H9 (cell line): ENCODE measurements at regions not wholly inside any gene's neighbourhood (a gene's known extent, or its start where the extent isn't known, plus 50 kb on each side); places are given as distances from the start of the nearest gene placed in this dataset.

Source experiments
- DNase-seq: peaks from one replicate; pipeline ENCODE4 v3.0.0-alpha.2; 2017
- H2AFZ ChIP-seq: one replicate; pipeline ENCODE4 v1.6.1; 2013; ENCODE audit warnings: mild to moderate bottlenecking, low read length, control low read depth, moderate library complexity
- H2AK5ac ChIP-seq: 2 replicates; pipeline ENCODE4 v1.6.1; 2013; ENCODE audit warnings: low read length, control low read depth, mixed read lengths; ENCODE audit not compliant: insufficient read length
- H2BK120ac ChIP-seq: one replicate; pipeline ENCODE4 v1.6.1; 2013; ENCODE audit warnings: low read depth, mild to moderate bottlenecking, low read length, control low read depth, inconsistent platforms; ENCODE audit not compliant: poor library complexity, severe bottlenecking
- H2BK12ac ChIP-seq: 2 replicates; pipeline ENCODE4 v1.6.1; 2013; ENCODE audit warnings: low read length, control low read depth, mixed read lengths, low read depth; ENCODE audit not compliant: insufficient read length
- H2BK15ac ChIP-seq: 2 replicates; pipeline ENCODE4 v1.6.1; 2013; ENCODE audit warnings: low read depth, low read length, control low read depth
- H2BK20ac ChIP-seq: one replicate; pipeline ENCODE4 v1.6.1; 2013; ENCODE audit warnings: low read depth, mild to moderate bottlenecking, low read length, control low read depth, inconsistent platforms; ENCODE audit not compliant: poor library complexity, severe bottlenecking
- H2BK5ac ChIP-seq: 2 replicates; pipeline ENCODE4 v1.6.1; 2013; ENCODE audit warnings: low read length, control low read depth, mixed read lengths; ENCODE audit not compliant: insufficient read length
- H3K14ac ChIP-seq: 2 replicates; pipeline ENCODE4 v1.6.1; 2013; ENCODE audit warnings: low read length, control low read depth; ENCODE audit not compliant: insufficient read depth
- H3K18ac ChIP-seq: 2 replicates; pipeline ENCODE4 v1.6.1; 2013; ENCODE audit warnings: low read depth, mild to moderate bottlenecking, mixed read lengths, low read length, control low read depth; ENCODE audit not compliant: insufficient read length
- H3K23ac ChIP-seq: 2 replicates; pipeline ENCODE4 v1.6.1; 2013; ENCODE audit warnings: low read length, control low read depth, mixed read lengths, low read depth; ENCODE audit not compliant: insufficient read length
- H3K23me2 ChIP-seq: 2 replicates; pipeline ENCODE4 v1.6.1; 2013; ENCODE audit warnings: low read depth, mild to moderate bottlenecking, mixed read lengths, low read length, control low read depth; ENCODE audit not compliant: insufficient read length, poor library complexity, severe bottlenecking
- H3K27ac ChIP-seq: 2 replicates; pipeline ENCODE4 v1.5.1; 2013; ENCODE audit warnings: low read length, control low read depth, mixed read lengths, low read depth; ENCODE audit not compliant: insufficient read length
- H3K27me3 ChIP-seq: 2 replicates; pipeline ENCODE4 v1.6.1; 2013; ENCODE audit warnings: low read length, control low read depth, inconsistent platforms; ENCODE audit not compliant: insufficient read depth
- H3K4ac ChIP-seq: 2 replicates; pipeline ENCODE4 v1.6.1; 2013; ENCODE audit warnings: low read depth, mild to moderate bottlenecking, control low read depth, inconsistent platforms, low read length, moderate library complexity
- H3K4me1 ChIP-seq: 2 replicates; pipeline ENCODE4 v1.6.1; 2013; ENCODE audit warnings: low read length, control low read depth, inconsistent platforms; ENCODE audit not compliant: insufficient read depth
- H3K4me2 ChIP-seq: 2 replicates; pipeline ENCODE4 v1.6.1; 2013; ENCODE audit warnings: low read length, control low read depth, mixed read lengths; ENCODE audit not compliant: insufficient read length, insufficient read depth
- H3K56ac ChIP-seq: 2 replicates; pipeline ENCODE4 v1.6.1; 2013; ENCODE audit warnings: low read depth, mild to moderate bottlenecking, mixed read lengths, low read length, control low read depth; ENCODE audit not compliant: insufficient read length
- H3K79me1 ChIP-seq: 2 replicates; pipeline ENCODE4 v1.6.1; 2013; ENCODE audit warnings: low read depth, mild to moderate bottlenecking, moderate library complexity, low read length, control low read depth, inconsistent platforms; ENCODE audit not compliant: insufficient read depth, poor library complexity, severe bottlenecking
- H3K79me2 ChIP-seq: 2 replicates; pipeline ENCODE4 v1.6.1; 2013; ENCODE audit warnings: low read length, control low read depth, inconsistent platforms; ENCODE audit not compliant: insufficient read depth
- H3K9ac ChIP-seq: 2 replicates; pipeline ENCODE4 v1.6.1; 2013; ENCODE audit warnings: low read length, control low read depth, mixed read lengths; ENCODE audit not compliant: insufficient read length; ENCODE audit errors: extremely low read depth
- H3K9me3 ChIP-seq: one replicate; pipeline ENCODE4 v1.6.1; 2013; ENCODE audit warnings: low read depth, low read length, inconsistent platforms; ENCODE audit not compliant: control insufficient read depth
- H3T11ph ChIP-seq: one replicate; pipeline ENCODE4 v1.6.1; 2013; ENCODE audit warnings: mild to moderate bottlenecking, low read length, control low read depth, inconsistent platforms
- H4K20me1 ChIP-seq: one replicate; pipeline ENCODE4 v1.6.1; 2013; ENCODE audit not compliant: control insufficient read depth, insufficient read length, insufficient read depth
- H4K5ac ChIP-seq: 2 replicates; pipeline ENCODE4 v1.6.1; 2013; ENCODE audit warnings: low read depth, mild to moderate bottlenecking, mixed read lengths, low read length, control low read depth; ENCODE audit not compliant: insufficient read length
- H4K8ac ChIP-seq: replicated peaks from 2 replicates; pipeline ENCODE4 v1.6.1; 2013; ENCODE audit warnings: low read length, control low read depth, mixed read lengths, low read depth; ENCODE audit not compliant: insufficient read length
- H4K91ac ChIP-seq: 2 replicates; pipeline ENCODE4 v1.6.1; 2013; ENCODE audit warnings: low read depth, mild to moderate bottlenecking, moderate library complexity, mixed read lengths, low read length, control low read depth; ENCODE audit not compliant: insufficient read length
- H3K27ac Mint-ChIP-seq, 3 experiments: 2 replicates in 2 of 3; 3 replicates in 1 of 3; pipeline ENCODE4 v1.8.0; 2020 to 2021; ENCODE audit warnings: mixed read lengths in 3 of 3, mild to moderate bottlenecking in 1 of 3, moderate library complexity in 1 of 3
- H3K27me3 Mint-ChIP-seq: 2 replicates; pipeline ENCODE4 v1.8.0; 2021; ENCODE audit warnings: low read depth, mild to moderate bottlenecking, moderate library complexity, mixed read lengths
- H3K36me3 Mint-ChIP-seq, 3 experiments: 2 replicates in 2 of 3; 3 replicates in 1 of 3; pipeline ENCODE4 v1.8.0; 2020 to 2021; ENCODE audit warnings: low read depth in 3 of 3, mixed read lengths in 3 of 3; ENCODE audit not compliant: insufficient read depth in 1 of 3
- H3K4me1 Mint-ChIP-seq, 2 experiments: 2 replicates each; pipeline ENCODE4 v1.8.0; 2020; ENCODE audit warnings: mixed read lengths in 2 of 2
- H3K4me3 Mint-ChIP-seq, 2 experiments: 2 replicates in 1 of 2; 3 replicates in 1 of 2; pipeline ENCODE4 v1.8.0; 2020 to 2021; ENCODE audit warnings: mild to moderate bottlenecking in 2 of 2, mixed read lengths in 2 of 2, moderate library complexity in 1 of 2
- H3K9me3 Mint-ChIP-seq, 2 experiments: 2 replicates in 1 of 2; 3 replicates in 1 of 2; pipeline ENCODE4 v1.8.0; 2020; ENCODE audit warnings: mild to moderate bottlenecking in 2 of 2, mixed read lengths in 2 of 2, moderate library complexity in 1 of 2
- WGBS: extraction: QIAGEN DNeasy Blood & Tissue Kit; methylation state at CpG from one replicate; pipeline ENCODE4 v1.1.7; 2013; ENCODE audit warnings: missing lambda C conversion rate, low lambda C conversion rate, mixed read lengths; ENCODE audit not compliant: insufficient read length; ENCODE audit errors: extremely low coverage; 5-methylcytosine and 5-hydroxymethylcytosine counted together
- TF ChIP-seq, protein P1 (sequence below): fragments of 200-600 bp; sonication (generic); conservative IDR thresholded peaks from 3 replicates; pipeline ENCODE4 v1.8.0; 2021; ENCODE audit warnings: antibody characterized with exemption, mild to moderate bottlenecking

DNA sequence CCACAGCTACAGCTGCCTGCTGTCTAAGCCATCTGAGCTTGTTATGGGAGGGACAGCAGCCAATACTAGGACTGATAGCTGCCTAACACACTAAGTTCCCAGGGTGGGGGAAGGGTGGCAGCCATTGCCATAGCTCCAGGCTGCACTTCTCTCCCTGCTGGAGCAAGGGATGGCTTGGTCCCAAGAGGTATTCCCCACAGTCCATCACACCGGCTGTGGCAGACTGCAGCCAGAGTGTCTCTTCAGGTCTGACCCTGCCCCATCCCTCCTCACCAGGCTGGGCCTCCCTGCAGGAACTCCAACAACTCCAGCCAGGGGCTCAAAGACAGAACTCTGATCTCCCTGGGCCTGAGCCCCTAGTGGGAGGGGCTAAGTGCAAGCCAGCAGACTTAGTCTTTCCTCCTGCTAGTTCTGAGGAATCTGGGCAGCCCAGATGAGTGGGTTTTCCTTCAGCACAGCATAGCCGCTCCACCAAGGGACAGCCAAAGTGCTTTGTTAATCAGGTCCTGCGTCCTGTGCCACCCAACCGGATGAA, 632.1 kb downstream of the SOCS6 start:
- Histone ChIP-seq H3K4ac (no peak overlapping the region), H3K27me3 (no peaks in the 10 kb centered on the region), H2BK12ac (no peak overlapping the region), H4K91ac (no peak overlapping the region), H3T11ph (no peak overlapping the region), H3K14ac (no peak overlapping the region), H2AK5ac (no peak overlapping the region), H4K5ac (no peak overlapping the region), H2BK15ac (no peak overlapping the region), H3K79me2 (no peaks in the 10 kb centered on the region), H2BK120ac (no peak overlapping the region), H3K4me1 (no peaks in the 10 kb centered on the region), H4K20me1 (no peaks in the 10 kb centered on the region), H3K23me2 (no peaks in the 10 kb centered on the region), H3K9me3 (no peaks in the 10 kb centered on the region), H2AFZ (no peak overlapping the region), H4K8ac (no peak overlapping the region), H3K79me1 (no peaks in the 10 kb centered on the region), H3K18ac (no peak overlapping the region), H3K27ac (no peak overlapping the region), H3K23ac (no peak overlapping the region), H3K56ac (no peak overlapping the region), H3K9ac (no peak overlapping the region), H2BK5ac (no peak overlapping the region), H2BK20ac (no peak overlapping the region), H3K4me2 (no peak overlapping the region)
- Mint-ChIP-seq H3K27me3 (no peaks in the 10 kb centered on the region; the same call in 1 of the 2 replicates), H3K4me1 (peaks cover 0 to 8% of the 10 kb centered on the region in 2 experiments; a peak in 2 of 4 replicates), H3K4me3 (no peak overlapping the region), H3K9me3 (peaks cover 4% of the 10 kb centered on the region in 2 experiments; a peak in 3 of 5 replicates), H3K27ac (peak overlapping the region in 1 of 3 experiments; percentile 59; a peak in 1 of 7 replicates), H3K36me3 (no peaks in the 10 kb centered on the region)
- DNase-seq = peak; percentile 33
- TF ChIP-seq, protein P1, sequence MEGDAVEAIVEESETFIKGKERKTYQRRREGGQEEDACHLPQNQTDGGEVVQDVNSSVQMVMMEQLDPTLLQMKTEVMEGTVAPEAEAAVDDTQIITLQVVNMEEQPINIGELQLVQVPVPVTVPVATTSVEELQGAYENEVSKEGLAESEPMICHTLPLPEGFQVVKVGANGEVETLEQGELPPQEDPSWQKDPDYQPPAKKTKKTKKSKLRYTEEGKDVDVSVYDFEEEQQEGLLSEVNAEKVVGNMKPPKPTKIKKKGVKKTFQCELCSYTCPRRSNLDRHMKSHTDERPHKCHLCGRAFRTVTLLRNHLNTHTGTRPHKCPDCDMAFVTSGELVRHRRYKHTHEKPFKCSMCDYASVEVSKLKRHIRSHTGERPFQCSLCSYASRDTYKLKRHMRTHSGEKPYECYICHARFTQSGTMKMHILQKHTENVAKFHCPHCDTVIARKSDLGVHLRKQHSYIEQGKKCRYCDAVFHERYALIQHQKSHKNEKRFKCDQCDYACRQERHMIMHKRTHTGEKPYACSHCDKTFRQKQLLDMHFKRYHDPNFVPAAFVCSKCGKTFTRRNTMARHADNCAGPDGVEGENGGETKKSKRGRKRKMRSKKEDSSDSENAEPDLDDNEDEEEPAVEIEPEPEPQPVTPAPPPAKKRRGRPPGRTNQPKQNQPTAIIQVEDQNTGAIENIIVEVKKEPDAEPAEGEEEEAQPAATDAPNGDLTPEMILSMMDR = no peak
- no CpG with 5 or more reads among the region's 4 CpGs for whole genome bisulfite sequencing
